Spleen (tissue), 7 donors: ENCODE measurements at regions not wholly inside any gene's neighbourhood (a gene's known extent, or its start where the extent isn't known, plus 50 kb on each side); places are given as distances from the start of the nearest gene placed in this dataset.

Experiments
- CTCF ChIP-seq, 11 experiments: fragments of 200-600 bp in 7 of 11; fragments of 450-650 bp in 4 of 11; sonication (generic) in 4 of 11; IDR thresholded peaks in 8 of 11; conservative IDR thresholded peaks in 3 of 11; 1 replicate in 7 of 11; 2 replicates in 4 of 11; pipeline versions ENCODE4 v1.4.0 to v1.8.0; 2016 to 2021; ENCODE audit warnings: antibody characterized with exemption in 11 of 11, inconsistent platforms in 4 of 11, mild to moderate bottlenecking in 1 of 11
- POLR2A ChIP-seq, 3 donors: fragments of 450-650 bp; IDR thresholded peaks; one replicate each; pipeline ENCODE4 v1.5.1; 2017; ENCODE audit warnings: antibody characterized with exemption in 3 of 3, mild to moderate bottlenecking in 1 of 3
- POLR2AphosphoS5 ChIP-seq, 3 donors: sonication (generic); formaldehyde crosslinking; IDR thresholded peaks; one replicate each; pipeline ENCODE4 v1.5.1; 2017; ENCODE audit warnings: antibody characterized with exemption in 3 of 3
- donor health status: DM: no; HTN: no; CAD: no; lungs with moderate emphysema.
- donor health status: DM: no; HTN: no; CAD: no.
- donor health status: DM: no; HTN: no; CAD: no.

- TF ChIP-seq CTCF (IDR thresholded peaks at IDR 0.05 in 8 of 11, conservative IDR thresholded peaks at IDR 0.05 in 3 of 11) (no peak), POLR2AphosphoS5 (IDR thresholded peaks at IDR 0.05) (no peak), POLR2A (IDR thresholded peaks at IDR 0.05) (no peak)
Measured at GRCh38 chr12:131375261-131375971, 335.5 kb upstream of the SFSWAP start.
